HG03064 (cell line): ENCODE measurements at regions not wholly inside any gene's neighbourhood (a gene's known extent, or its start where the extent isn't known, plus 50 kb on each side); places are given as distances from the start of the nearest gene placed in this dataset.

Experiments used
- ATAC-seq: cut with Tn5 transposase; IDR thresholded peaks from one replicate; pipeline ENCODE4 v1.9.1; 2021; ENCODE audit warnings: low read depth; ENCODE audit not compliant: unreplicated experiment

- no peak for ATAC-seq
Observed at GRCh38 chr13:26967119-26968038, 204.2 kb downstream of the USP12 start.

GRCh38 chr13:26966701-26967080 lies 204.9 kb downstream of the USP12 start:
- no peak for ATAC-seq

DNA sequence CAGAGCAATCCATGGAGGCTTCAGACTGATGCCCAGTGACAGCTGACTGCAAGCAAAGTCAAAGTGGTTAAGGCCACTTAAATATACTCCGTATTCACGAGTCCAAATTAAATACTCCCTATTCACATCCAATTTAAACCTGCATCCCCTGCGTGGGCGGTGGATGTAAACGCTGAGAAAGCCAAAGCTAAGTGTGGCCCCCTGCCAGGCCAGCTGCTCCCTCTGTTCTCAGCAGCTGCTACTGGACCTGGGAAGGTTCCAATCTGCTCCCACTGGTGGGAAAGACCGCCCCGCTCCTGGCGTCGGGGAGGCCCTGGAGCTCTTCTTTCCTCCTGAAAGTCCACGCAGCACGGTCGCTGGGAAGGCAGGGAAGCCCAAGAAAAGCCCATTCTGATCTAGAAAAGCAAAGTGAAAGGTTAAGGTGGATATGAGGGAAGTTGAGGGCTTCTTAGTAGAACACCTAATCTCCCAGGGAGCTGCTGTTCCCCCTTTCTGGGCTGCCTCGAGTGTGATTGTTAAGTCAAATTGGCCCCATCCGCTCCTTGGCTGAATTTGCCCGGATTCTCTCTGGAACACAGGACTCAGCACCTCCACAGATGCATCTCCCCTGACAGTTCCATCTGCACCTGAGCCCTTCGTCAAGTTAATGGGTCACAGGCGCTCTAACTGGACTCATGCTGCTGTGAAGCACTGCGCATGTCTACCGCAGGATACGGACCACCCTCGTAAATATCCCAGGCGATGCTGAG lies 205.5 kb downstream of the USP12 start:
- ATAC-seq = no peak

DNA sequence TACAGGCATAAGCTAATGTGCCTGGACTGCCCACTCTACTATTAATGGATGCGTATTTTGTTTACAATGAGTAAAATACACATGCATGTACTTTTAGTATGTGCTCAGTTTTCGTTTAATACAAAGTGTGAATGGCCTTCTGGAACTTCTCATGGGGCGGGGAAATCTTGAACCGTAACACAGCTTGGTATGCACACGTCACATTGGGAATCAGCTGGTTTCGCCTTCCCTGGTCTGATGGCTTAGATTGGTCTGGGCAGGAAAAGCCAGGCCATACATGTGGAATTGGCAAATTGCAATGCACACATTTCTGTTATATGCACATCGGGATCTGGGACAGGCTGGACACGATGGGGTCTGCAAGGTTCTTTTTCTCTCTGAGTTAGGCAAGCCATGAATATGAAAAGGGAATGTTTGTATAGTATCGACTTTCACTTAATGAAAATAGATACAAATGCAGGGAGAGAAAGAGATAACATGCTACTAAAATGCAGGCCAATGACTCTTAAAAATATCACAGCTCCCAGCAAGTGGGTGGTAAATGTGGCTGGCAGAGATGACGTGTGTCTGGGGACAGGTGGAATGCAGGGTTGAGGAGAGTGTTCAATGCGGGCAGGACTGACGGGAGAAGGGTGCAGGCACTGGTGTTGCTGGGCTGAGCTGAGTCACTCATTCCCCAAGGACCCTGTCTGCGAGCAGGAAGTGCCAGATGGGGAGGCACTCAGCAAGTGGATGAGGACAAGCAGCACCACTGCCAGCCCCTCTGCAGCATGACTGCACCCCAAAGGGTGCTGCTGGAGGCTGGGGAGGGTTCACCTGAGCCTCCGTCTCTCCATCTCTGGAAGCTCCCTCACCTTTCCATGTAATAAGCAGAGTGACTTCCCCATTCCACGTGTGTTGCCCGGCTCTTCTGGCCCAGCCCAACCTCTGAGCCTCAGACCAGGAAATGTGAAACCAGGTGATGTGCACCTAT lies 204.0 kb upstream of the GPR12 start:
- ATAC-seq = no peak

GRCh38 chr13:26962671-26963070 lies 202.1 kb upstream of the GPR12 start:
- ATAC-seq = no peak

DNA sequence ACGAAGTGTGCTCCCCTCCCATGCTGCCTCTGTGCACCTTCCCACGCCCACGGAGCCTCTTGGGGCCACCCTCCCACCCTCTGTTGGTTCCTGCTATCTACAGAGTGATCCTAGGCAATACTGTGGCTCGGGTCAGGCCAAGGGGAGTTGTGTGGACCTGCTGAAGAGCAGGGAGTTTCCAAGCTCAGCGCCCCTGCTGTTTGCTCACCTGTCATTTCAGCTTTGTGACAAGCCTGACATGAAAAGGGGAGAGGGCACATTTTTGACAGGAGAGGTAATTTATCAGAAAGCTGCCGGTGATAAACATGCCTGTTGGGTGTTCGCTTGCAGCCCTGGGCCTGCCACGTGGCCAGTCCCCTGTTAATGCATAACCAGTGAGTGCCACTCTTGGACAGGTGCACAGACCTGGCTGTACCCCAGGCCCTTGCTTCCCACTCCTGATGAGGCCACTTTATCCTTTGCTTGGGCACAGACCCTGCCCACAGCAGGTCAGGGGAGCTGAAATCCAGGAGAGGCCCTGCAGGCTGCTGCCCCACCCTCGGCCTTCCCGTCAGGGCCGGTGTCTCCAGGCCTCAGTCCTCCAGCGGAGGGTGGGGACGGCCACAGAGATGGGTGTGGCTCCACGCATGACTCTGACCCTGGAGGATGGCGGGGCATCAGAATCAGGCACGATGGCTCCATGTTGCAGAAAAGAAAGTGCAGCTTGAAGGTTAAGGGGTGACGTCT lies 201.5 kb upstream of the GPR12 start:
- ATAC-seq = no peak

GRCh38 chr13:26957182-26957581 lies 196.6 kb upstream of the GPR12 start:
- no peak for ATAC-seq

GRCh38 chr13:26956522-26957142 lies 196.0 kb upstream of the GPR12 start:
- ATAC-seq = no peak

DNA sequence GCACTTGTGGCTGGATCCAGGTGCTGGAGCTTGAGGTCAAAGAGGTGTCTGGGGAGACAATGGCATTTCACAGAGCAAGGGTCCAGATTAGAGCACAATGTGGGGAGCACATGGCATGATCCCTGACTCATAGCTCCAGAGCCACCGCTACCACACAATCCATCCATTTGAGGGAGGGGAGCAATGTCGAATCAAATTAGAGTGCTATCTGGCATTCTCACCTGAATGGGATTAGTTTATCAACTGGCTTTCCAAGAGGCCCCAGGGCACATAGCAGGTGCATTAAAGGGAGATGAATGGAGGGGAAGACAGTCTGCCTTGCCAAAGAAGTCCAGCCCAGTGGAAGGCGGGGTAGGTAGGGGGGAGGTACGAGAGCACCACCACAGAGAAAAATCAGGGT lies 194.4 kb upstream of the GPR12 start:
- ATAC-seq = no peak

DNA sequence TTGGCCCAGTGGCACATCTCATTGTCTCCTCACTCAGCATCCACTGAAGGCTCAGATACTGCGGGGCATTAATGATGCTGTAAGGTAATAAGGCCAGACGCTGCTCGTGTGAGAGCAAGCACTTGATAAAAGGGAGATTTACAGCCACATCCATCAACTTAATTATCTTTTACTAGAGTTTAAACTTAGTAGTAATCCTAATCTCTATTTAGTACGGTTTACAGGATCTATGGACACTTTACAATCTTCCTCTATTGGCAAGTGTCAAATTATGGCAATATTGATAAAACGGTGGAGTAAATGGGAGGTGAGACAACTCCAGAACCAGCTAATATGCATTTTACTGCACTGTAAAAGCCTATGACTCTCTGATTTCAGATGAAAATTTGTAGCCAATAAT lies 192.7 kb upstream of the GPR12 start:
- no peak for ATAC-seq

GRCh38 chr13:26952551-26953143 lies 192.1 kb upstream of the GPR12 start:
- ATAC-seq = no peak

- ATAC-seq = no peak
Observed at GRCh38 chr13:26951581-26952177, 191.1 kb upstream of the GPR12 start.

GRCh38 chr13:26950968-26951367 lies 190.4 kb upstream of the GPR12 start:
- no peak for ATAC-seq

DNA sequence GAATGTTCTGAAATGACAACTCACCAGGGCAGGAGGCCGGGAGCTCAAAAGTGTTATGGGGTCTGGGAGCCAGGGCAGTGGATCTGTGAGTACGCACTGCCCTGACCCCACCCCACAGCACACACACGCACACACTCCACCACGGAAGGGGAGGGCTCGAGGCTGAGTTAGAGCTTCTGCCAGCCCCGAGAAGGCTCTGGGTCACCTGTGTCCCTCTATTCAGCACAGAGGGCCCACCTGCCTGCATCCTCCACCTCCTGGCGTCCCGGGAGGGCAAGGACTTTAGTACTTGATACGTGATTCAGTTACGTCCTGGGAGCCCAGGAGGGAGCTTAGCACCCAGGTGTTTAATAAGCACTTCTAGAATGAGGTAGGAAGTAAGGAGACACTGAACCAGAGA lies 190.0 kb upstream of the GPR12 start:
- ATAC-seq = no peak

- no peak for ATAC-seq
Observed at GRCh38 chr13:26949701-26950502, 189.3 kb upstream of the GPR12 start.

- no peak for ATAC-seq
Observed at GRCh38 chr13:26948353-26948752, 187.8 kb upstream of the GPR12 start.

GRCh38 chr13:26946684-26947343 lies 186.2 kb upstream of the GPR12 start:
- ATAC-seq = no peak
